ENCODE measurements at regions not wholly inside any gene's neighbourhood (a gene's known extent, or its start where the extent isn't known, plus 50 kb on each side); places are given as distances from the start of the nearest gene placed in this dataset.

DNA sequence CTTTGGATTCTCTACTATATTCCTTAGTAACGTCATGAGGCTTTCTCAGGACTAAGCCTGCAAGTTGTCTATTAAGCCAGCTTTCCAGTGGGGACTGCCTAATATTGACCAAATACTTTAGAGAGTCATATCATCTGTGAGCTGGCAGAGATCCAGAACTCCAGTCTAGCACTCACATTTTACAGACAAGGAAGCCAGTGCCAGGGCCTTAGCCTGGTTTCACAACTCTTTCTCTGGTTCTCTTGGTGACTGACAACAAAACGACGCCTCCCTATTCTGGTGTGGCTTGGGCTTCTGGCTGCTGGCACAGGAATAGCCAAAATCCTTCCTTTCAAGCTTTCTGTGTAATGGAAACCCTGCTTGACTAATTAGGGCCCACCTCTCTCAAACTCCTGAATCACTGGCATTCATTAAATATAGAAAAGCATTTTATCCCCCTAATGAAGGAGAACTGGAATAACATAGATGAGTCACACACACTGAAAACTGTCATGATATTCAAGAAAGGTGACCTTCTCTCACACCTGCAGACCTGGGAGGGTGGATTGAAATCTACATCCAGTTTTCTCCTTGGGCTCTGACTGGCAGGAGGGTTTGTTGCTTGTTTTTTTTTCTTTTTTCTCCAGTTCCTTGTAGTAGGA, 75.2 kb upstream of the UBL3 start:
- DNase-seq (ENCODE audit: low spot score), result no peak

DNA sequence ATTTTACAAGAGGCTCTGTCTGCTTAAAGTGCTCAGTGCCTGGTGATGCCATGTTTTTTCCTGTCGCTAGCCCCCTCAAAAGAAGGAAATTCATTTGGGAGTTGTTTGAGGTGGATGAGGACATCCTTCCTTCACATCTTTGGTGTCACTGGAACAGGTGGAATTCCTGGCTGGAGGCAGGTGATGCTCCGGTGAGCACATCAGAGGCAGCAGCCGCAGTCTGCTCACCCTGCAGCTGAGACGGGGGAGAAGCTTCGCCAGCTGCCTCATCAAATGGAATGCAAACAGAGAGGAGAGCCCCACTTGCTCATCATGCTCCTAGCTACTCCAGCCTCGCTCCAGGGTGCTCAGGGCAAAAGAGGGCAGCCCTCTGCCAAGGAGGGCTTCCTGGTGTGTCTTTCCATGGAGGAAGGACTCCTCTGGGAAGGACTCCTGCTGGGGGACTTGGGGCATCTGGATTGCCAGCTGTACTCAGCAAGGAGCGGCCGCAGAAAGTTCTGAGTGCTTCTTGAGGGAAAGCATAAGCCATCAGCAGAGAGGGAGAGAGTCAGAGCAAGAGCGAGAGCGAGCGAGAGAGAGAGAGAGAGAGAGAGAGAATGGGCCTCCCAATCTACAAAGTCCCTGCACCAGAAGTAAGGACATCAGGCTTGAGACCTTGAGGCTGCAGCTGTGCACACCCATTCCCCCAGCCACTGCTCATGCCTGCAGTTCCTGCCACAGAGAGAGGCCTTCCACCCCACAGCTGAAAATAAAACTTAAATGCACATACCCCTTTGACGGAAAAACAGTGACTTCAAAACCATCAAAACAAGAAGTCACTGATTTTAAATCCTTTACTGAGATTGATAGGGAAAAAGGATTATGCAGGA, 74.3 kb upstream of the UBL3 start:
- DNase-seq (ENCODE audit: low spot score), result no peak

DNA sequence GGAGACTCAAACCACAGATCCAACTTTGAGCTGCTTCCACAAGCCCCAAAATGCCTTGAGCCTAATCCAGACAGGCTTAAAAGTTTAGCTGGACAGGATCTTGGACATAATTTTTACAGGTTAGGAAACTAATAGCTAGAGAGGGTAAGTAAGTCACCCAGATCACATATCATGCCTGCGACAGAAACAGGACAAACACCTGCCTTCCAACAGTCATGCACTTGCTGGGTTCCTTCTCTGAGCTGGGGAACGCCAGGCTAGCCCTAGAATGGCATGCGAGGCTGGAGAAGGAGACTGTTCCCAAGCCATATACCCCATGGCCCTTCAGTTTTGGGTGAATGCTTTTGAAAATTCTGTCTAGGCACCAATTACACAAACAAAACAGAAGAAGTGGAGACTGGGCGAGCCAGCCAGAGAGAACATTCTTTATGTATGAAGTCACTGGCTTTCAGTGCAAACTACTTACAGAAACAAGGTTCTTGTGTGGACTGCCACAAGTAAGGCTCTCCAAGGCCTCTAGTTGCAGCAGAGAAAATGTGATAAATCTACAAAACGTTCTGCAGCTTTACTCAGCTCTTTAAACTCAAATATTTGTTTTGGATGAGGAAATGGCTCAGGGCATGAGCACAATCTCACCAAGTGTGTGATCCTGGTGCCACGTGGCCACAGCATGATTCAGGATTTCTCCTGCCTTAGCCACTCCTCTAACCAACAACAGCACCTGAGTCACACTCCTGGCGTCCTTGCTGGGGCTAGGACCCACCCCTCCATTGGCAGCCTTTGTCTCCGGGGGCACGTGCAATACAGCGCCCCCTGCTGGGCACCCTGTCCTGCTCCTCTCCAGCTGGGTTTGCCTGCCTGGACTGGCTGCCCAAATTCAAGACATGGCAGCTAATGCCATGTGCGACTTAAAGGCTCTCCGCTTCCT, 73.4 kb upstream of the UBL3 start:
- peak; percentile 69 for DNase-seq (ENCODE audit: low spot score)

DNA sequence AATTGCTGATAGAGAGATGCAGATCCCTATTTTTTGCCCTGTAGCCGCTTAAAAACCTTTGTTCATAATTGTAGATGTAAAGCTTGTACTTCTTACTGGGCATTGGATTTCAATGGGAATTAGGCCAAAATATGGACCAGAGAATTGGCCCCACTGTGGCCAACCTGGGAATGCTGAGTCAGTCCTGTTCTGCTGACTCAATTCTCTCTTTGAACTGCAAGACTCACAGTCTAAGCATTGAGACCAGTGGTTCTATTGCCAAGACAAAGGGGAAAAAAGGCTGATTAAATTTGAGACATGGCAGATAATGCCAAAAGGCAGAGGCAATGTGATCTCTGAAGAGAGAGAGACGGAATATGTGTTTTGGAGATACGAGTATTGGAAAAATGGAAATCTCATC, 72.5 kb upstream of the UBL3 start:
- no peak for DNase-seq (ENCODE audit: low spot score)

DNA sequence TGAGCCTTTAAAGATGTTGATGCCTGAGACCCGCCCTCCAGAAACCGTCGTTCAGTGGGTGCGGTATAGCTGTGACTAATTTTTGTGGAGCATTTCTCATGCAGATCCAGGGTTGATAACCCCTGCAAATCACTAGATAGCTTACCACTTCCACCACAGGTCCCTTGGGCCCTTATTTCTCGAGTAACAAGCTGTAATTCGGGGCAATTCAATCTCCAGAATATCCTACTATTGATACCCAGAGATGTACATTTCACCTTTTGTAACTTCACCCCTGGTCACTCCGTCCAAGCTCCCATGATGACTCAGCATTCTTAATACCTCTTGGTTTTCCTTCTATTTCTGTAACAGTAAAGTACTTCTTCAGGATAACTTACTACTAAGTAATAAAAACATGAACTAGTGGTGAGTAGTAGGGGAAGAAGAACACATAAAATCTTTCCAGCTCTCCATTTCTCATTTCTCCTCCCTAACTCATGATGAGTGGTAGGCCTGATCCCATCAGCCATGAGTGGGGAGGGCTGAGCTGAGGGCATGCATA, 71.9 kb upstream of the UBL3 start:
- no peak for DNase-seq (ENCODE audit: low spot score)

DNA sequence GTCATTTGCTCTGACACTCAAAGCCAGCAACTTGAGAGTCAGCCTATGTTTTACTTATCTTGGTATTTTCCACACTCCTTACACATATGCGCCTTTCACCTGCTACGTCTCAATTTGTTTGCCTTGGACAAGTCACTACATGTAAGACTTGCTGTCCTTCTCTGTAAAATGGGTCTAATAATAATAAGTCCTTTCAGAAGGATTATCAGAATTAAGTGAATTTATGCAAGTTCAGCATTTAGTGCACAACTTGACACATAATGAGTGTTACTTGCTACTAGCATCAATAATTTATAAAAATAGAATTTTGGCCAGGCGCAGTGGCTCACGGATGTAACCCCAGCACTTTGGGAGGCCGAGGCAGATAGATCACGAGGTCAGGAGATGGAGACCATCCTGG, 71.1 kb upstream of the UBL3 start:
- no peak for DNase-seq (ENCODE audit: low spot score)

DNA sequence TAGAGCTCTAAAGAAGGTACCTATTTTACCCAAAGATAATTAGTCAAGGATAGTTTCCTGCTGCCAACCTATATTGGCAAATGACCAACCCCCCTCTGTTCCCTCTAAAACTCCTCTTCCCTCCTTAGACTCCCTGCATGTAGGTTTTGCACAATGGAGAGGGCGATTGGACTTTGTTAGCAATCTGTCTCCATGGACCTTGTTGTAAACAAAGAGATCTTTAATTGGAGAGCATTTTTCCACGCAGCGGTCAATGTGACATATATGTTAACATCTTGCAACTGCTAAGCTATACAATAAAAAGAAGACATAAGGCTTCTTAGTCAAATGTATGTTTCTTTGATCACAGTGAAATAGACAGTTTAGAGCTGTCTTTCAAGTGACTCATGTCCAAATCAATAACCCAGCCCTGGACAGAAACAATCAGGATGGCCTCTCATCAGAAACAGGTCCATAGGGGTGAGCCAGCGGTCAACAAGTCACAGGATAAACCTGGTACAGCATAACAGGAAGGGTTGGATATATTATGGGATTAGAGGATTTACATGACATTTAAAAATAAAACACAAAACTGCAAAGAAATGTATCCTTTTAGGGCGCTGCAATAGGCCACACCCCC, 69.7 kb upstream of the UBL3 start:
- no peak for DNase-seq (ENCODE audit: low spot score)

DNA sequence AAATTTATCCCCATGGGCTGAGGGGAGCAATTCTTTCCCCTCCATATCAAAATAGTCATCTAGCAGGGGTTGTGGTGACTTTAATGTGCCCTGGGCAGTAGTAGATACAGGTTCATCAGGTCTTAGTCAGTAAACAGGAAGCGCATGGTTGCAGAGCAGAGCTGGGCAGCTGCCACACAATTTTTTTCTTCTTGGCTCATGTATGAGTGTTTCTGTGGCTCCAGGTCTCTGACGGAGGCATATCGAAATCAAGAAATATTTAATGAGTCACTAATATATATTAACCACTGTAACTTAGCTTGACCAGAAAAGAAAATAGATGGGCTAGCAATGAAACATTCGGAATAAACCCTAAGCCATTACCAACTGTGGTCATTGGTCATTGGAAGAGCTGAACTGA, 68.4 kb upstream of the UBL3 start:
- no peak for DNase-seq (ENCODE audit: low spot score)

DNA sequence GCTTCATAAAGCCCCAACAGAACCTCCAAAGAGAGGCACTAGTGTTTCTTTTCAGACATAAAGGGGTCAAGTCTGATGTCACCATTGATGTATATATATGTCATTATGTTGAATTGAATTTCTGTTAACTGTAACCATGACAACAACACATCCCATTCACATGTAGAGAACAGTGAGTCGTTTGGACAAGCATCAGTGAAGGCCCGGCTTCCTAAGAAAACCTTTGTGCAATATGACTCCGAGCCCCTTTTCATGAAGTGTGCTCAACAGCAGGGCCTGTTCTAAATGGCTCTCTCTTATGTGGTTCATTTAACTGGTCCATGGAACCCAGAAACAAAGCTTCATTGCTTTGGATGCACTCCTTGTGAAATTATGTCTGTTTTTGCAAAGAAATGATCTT, 67.2 kb upstream of the UBL3 start:
- DNase-seq (ENCODE audit: low spot score), result no peak

DNA sequence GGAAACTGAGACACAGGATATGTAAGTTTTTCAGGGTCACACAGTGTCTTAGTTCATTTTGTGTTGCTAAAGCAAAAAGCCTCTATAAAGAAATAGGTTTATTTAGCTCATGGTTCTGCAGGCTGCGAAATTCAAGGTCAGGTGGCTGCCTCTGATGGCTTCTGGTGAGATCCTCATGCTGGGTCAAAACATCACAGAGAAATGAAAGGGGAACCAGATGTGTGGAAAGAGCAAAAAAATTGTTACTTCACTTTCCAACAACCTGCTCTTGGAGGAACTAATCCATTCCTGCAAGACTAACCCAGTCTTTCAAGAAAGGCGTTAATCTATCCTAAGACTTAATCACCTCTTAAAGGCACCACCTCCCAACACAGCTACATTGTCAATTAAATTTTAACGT, 64.2 kb upstream of the UBL3 start:
- no peak for DNase-seq (ENCODE audit: low spot score)

DNA sequence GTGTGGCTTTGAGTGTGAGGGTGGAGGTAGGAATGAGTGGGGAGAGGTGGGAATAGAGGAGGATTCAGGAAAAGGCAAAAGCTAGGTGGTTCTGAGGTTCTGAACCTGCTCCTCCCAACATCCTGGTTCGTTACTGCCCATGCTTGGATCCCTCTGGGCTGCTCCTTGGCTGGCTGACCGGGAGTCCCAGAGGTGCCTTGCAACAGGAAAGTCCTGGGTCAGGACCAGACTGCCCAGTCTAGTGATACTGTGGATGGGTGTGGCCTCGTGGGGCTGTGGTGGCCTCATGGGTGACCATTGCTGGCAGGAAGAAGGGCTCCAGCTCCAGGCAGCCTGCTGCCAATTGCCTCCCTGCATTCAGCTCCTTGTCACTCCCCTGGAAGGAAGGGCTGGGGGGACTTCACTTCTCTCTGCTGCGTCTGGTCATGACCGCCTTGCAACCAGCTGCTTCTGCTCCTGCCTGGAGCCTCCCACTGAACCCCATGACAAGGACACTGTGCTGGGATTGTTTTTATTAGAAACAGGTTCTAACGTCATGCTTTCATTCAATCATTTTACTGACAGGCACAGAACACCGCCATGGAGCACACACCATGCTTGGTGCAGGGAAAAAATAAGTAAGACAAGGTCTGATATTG, 61.5 kb upstream of the UBL3 start:
- DNase-seq (ENCODE audit: low spot score), result no peak

DNA sequence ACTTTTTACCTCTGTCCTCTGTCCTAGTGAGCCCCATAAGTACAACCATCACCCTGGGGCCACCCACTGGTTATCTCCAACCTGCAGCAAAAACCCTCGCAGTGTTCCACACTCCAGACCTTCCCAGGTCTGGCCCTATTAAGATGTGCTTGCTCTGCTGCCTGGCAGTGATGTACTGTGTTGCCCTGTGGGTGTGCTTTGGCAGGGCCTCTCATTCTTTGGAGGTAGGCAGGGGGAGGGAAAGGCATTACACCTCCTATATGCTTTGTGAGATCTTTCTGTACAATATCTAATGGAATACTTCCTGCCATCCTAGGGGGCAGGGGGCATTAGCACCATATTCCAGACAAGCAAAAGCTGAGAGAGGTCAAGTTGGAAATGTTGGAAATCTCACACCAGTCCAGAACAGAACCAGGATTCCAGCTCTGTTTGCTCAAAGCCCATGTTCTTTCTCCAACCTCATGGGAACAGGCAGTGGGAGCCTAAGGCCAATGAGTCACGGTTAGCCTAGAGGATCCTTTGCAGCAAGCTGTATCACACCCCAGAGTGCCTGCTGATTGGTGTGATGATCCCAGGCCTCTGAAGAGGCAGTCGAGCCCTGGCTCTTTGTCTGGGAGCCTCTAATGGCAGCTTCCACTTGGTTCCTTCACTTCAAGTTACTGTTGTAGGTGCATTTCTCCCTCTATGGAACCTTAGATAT, 59.7 kb upstream of the UBL3 start:
- no peak for DNase-seq (ENCODE audit: low spot score)

DNA sequence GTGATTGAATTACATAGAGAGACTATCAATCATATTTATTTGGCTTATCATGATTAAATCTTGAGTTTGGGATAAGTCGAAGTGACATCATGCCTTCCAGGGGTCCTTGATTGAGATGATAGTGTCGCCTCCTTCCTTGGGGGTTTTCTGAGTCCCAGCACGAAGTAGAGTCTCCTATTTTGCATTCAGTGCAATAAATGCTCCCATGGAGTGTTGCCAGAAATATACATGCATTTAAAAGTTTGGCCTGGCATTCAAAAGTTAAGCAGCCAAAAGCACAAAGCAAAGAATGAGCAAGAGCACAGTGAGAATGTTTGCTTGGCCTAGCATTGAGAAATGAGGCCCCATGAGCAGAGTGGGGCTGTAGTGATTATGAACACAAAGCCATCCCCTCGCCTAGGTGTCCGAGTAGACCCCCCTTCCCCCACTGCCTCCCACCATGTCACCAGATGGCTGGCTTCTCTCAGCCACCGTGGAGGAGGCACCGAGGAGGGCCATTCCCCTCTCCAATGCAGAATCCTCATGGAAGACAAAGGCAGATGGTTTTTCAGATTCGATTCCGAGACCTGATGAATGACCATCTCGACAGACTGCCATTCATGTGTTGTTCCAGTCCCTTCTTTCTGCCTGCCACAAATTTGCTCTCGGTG, 58.8 kb upstream of the UBL3 start:
- DNase-seq (ENCODE audit: low spot score), result no peak

DNA sequence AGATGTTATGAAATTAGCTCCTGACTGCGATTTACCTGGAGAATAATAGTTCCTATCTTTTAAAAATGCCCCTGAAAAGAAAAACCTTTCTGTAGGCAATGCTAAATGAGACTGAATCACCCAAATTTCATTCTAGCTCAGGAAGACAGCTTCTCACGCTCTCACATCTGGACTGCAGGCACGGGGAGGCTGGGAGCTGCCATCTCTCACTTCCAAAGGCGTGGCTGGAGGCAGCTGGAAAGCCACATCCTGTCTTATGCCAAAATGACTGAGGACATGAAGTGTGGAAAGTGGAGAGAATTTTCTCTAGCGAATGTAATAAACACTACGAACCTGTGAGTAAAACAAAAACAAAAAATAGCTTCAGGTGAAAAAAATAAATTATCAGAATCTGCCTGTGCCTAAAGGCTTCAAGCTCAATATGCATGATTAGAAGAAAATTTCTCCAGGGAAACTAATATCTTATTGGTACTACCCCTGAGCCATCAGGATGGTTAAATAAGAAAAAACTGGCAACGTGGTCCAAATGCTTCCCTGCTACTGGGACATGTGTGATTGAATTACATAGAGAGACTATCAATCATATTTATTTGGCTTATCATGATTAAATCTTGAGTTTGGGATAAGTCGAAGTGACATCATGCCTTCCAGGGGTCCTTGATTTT, 58.1 kb upstream of the UBL3 start:
- no peak for DNase-seq (ENCODE audit: low spot score)

DNA sequence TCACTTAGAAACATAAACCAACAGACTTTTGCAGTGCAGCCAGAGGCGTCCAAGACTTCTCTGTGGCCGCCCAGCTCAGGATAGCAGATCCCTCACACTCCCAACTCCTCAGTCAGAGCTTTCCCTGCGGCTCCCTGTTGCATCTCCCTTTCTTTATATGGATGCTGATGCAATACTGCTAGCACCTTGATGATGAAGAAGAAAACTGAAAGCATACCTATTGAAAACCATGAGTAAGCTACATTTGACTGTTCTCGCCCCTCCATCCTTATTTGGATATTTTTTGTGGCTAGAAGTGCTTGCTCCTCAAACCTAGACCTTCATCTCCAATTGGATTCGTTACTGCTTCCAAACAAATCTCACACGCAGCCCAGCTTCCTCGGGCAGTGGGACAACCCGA, 57.3 kb upstream of the UBL3 start:
- DNase-seq (ENCODE audit: low spot score), result no peak

DNA sequence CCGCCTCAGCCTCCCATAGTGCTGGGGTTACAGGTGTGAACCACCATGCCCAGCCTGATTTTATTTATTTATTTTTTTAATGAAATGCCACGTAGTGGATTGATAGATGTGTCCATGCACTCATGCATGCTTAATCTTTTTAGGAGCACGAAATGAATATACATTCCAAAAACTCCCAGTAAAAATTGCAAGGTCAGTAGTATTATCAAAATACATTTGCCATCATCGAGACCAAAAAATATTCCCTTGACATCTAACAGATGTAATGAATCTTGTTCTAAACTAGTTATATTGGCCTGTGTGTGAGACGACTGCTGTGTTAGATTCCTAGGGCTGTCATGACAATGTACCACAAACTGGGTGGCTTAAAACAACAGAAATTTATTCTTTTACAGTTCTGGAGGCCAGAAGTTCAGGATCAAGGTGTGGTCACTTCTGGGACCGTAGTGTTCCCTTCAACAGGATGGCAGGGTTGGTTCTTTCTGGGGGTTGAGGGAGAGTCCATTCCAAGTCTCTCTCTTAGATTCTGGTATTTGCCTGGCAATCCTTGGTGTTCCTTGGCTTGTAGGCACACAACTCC, 56.1 kb upstream of the UBL3 start:
- no peak for DNase-seq (ENCODE audit: low spot score)

DNA sequence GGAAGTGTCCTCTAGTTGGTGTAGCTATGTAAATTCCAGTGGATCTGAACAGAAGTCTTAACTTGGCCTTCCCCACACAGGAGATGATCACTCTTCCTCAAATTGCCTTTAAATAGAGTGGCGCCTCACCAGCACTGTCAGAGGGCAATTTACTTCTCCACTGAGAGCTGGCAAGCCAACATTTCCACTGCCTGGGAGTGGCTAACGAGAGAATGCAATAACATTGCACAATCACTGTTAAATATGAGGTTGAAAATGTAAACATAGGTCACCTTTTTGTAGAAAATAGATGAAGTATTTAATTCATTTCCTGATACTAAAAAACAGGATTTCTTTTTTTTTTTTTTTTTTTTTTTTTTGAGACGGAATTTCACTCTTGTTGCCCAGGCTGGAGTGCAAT, 55.4 kb upstream of the UBL3 start:
- DNase-seq (ENCODE audit: low spot score), result no peak

DNA sequence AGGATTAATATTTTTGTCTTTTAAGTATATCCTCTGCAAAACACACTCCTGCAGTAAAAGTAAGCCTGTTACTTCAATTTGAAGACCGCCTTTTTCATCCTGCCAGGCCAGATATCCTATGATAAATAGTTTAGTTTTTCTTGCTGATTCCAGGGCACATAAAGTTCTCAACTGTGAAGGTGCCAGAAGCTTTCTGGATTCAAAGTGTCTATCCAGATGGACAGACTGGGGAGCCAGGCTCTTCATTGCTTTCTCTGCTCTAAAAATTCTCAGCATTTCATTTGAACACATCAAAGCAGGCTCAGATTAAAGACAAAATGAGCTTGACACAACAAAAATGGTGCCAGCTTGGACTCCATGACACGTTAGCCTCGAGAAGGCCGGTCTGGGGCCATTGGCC, 53.6 kb upstream of the UBL3 start:
- DNase-seq (ENCODE audit: low spot score), result no peak

DNA sequence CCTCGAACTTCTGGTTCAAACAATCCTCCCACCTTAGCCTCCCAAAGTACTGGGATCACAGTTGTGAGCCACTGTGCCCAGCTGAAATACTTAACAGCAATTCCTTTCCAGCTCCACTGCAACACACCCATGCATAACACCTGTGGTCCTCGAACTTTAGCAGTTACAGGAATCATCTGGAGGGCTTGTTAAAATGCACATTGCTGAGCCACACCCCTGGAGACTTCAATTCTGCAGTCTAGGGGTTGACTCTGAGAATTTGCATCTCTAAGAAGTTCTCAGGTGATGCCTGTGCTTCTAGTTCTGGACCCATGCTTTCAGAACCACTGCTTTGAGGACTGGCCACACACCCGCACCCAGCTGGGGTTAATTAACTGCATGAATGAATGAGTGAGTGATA, 53.1 kb upstream of the UBL3 start:
- no peak for DNase-seq (ENCODE audit: low spot score)
